Type B pancreatic cell (in vitro differentiated cells): ENCODE measurements at regions not wholly inside any gene's neighbourhood (a gene's known extent, or its start where the extent isn't known, plus 50 kb on each side); places are given as distances from the start of the nearest gene placed in this dataset.

Experiments
- DNase-seq: peaks from one replicate; pipeline ENCODE4 v3.0.0; 2021; ENCODE audit warnings: mixed read lengths; ENCODE audit not compliant: unreplicated experiment; ENCODE audit errors: extremely low spot score
- H3K27ac Mint-ChIP-seq: 2 replicates; pipeline ENCODE4 v1.8.0; 2021; ENCODE audit warnings: mild to moderate bottlenecking, mixed read lengths
- H3K27me3 Mint-ChIP-seq: 2 replicates; pipeline ENCODE4 v1.8.0; 2021; ENCODE audit warnings: mixed read lengths
- H3K36me3 Mint-ChIP-seq: 2 replicates; pipeline ENCODE4 v1.8.0; 2021; ENCODE audit warnings: mixed read lengths
- H3K4me1 Mint-ChIP-seq: one replicate; pipeline ENCODE4 v1.8.0; 2021; ENCODE audit warnings: mixed read lengths; ENCODE audit not compliant: unreplicated experiment
- H3K4me3 Mint-ChIP-seq: 2 replicates; pipeline ENCODE4 v1.8.0; 2021; ENCODE audit warnings: mild to moderate bottlenecking, mixed read lengths
- H3K9me3 Mint-ChIP-seq: 2 replicates; pipeline ENCODE4 v1.8.0; 2021; ENCODE audit warnings: mixed read lengths
- CTCF ChIP-seq: fragments of 200-600 bp; sonication (generic); conservative IDR thresholded peaks from 2 replicates; pipeline ENCODE4 v1.5.0; 2021; ENCODE audit warnings: antibody characterized with exemption, mild to moderate bottlenecking

- Mint-ChIP-seq H3K9me3 (peaks cover 9% of the 10 kb centered on the region), H3K27me3 (peaks cover 11% of the 10 kb centered on the region), H3K4me3 (no peak overlapping the region), H3K27ac (no peak overlapping the region), H3K4me1 (peaks cover 16% of the 10 kb centered on the region), H3K36me3 (no peaks in the 10 kb centered on the region)
- DNase-seq: no peak
- no peak for TF ChIP-seq CTCF
These were observed 571.1 kb upstream of the SOX11 start for GRCh38 chr2:5121121-5121520.

- peaks cover 6% of the 10 kb centered on the region for H3K9me3 Mint-ChIP-seq
- DNase-seq: no peak
- peak; percentile 68 for TF ChIP-seq CTCF
- no peaks in the 10 kb centered on the region for H3K36me3 Mint-ChIP-seq
- H3K4me3 Mint-ChIP-seq: peak overlapping the region; percentile 24
- H3K4me1 Mint-ChIP-seq: peaks cover 16% of the 10 kb centered on the region
- H3K27me3 Mint-ChIP-seq: peaks cover 11% of the 10 kb centered on the region
- peak overlapping the region; percentile 48 for H3K27ac Mint-ChIP-seq
These were observed 570.5 kb upstream of the SOX11 start for GRCh38 chr2:5121642-5122041.

- TF ChIP-seq CTCF: no peak
- Mint-ChIP-seq H3K4me3 (no peak overlapping the region), H3K27ac (no peak overlapping the region), H3K27me3 (peaks cover 14% of the 10 kb centered on the region), H3K36me3 (no peaks in the 10 kb centered on the region), H3K9me3 (peaks cover 4% of the 10 kb centered on the region), H3K4me1 (peaks cover 16% of the 10 kb centered on the region)
- DNase-seq: no peak
These were observed 568.5 kb upstream of the SOX11 start for GRCh38 chr2:5123582-5124196.

- H3K27ac Mint-ChIP-seq: no peak overlapping the region
- H3K4me3 Mint-ChIP-seq: no peak overlapping the region
- H3K9me3 Mint-ChIP-seq: peaks cover 4% of the 10 kb centered on the region
- H3K36me3 Mint-ChIP-seq: no peaks in the 10 kb centered on the region
- no peak for TF ChIP-seq CTCF
- peaks cover 14% of the 10 kb centered on the region for H3K27me3 Mint-ChIP-seq
- H3K4me1 Mint-ChIP-seq: peaks cover 16% of the 10 kb centered on the region
- DNase-seq: no peak
These were observed 567.0 kb upstream of the SOX11 start for GRCh38 chr2:5125017-5125730.

GRCh38 chr2:5132281-5132680 is 559.9 kb upstream of the SOX11 start:
- Mint-ChIP-seq H3K36me3 (no peaks in the 10 kb centered on the region), H3K4me3 (no peak overlapping the region), H3K4me1 (no peaks in the 10 kb centered on the region), H3K27me3 (peaks cover 11% of the 10 kb centered on the region), H3K27ac (no peak overlapping the region), H3K9me3 (no peaks in the 10 kb centered on the region)
- no peak for DNase-seq
- no peak for TF ChIP-seq CTCF
